GM12864 (cell line): ENCODE measurements at regions not wholly inside any gene's neighbourhood (a gene's known extent, or its start where the extent isn't known, plus 50 kb on each side); places are given as distances from the start of the nearest gene placed in this dataset.

ENCODE experiments used
- DNase-seq: peaks from one replicate; pipeline ENCODE4 v3.0.0-alpha.2; 2011; ENCODE audit warnings: low read depth
- H3K4me3 ChIP-seq: 2 replicates; pipeline ENCODE4 v1.5.1; 2011; ENCODE audit warnings: mild to moderate bottlenecking, low read depth, low read length, control low read depth
- TF ChIP-seq, protein P1 (sequence below): IDR thresholded peaks from 2 replicates; pipeline ENCODE4 v1.5.1; 2011; ENCODE audit warnings: low read depth, mild to moderate bottlenecking, moderate library complexity, low read length, control low read depth, inconsistent platforms; ENCODE audit errors: missing control alignments

DNA sequence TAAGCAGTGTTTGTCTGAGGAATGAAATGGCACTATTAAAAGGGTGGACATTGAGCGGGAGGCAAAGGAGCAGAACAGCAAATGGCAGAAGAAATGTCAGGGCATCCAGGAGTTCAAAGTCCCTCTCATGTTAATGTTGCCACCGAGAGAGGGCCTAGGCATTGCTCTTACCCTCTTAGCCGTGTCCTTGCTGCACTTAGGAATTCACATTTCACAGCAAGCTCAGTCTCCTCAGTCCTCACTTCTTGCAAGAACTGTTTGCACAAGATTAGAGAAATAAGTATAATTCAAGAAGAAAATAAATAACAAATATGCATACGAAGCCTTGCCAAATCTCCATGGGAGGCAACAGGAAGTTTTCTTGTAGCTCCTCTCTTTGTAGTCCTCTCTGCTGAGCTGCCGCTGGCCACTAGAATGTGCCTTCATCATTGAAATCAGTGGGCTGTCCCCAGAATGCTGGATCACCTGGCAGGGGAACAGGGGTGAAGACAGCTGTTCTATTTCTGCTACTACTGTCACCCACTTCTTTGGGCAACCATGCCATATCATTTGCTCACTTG lies 205.8 kb downstream of the ZNF326 start:
- H3K4me3 ChIP-seq = no peak overlapping the region
- TF ChIP-seq, protein P1, sequence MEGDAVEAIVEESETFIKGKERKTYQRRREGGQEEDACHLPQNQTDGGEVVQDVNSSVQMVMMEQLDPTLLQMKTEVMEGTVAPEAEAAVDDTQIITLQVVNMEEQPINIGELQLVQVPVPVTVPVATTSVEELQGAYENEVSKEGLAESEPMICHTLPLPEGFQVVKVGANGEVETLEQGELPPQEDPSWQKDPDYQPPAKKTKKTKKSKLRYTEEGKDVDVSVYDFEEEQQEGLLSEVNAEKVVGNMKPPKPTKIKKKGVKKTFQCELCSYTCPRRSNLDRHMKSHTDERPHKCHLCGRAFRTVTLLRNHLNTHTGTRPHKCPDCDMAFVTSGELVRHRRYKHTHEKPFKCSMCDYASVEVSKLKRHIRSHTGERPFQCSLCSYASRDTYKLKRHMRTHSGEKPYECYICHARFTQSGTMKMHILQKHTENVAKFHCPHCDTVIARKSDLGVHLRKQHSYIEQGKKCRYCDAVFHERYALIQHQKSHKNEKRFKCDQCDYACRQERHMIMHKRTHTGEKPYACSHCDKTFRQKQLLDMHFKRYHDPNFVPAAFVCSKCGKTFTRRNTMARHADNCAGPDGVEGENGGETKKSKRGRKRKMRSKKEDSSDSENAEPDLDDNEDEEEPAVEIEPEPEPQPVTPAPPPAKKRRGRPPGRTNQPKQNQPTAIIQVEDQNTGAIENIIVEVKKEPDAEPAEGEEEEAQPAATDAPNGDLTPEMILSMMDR = no peak
- no peak for DNase-seq

DNA sequence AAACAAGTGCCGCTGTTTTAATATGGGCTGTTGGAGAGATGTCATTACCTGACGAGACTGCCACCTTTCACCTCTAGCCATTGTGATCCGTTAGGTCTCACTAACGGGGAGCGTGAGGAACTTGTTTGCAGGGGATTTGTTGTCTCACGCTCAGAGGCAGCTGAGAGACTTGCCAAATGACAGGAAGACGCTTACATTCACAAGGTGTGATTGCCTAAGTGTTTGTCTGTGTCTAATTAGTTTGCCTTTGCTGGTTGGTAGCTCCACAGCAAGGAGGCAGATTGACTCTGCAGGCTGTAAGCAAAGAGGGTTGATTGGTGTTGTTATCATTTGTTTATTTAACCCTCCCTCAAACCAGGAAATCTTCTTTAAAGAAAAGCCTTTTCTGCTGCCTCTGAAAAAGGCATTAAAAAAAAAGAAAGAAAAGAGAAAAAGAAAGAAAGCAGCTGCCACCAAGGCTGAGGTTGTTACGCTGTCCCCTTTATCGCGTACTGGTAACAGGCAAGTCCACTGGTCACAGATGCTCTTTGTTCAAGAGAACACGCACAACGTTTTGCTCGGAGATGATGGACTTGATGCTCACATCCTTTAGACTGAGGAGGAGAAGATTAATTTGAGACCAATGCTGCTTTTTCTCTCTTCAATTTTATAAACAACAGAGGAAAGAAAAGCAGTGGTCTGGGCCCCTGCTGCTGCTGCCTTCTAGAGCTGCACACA lies 203.9 kb downstream of the ZNF326 start:
- TF ChIP-seq, protein P1 = no peak
- H3K4me3 ChIP-seq = no peak overlapping the region
- DNase-seq = no peak

DNA sequence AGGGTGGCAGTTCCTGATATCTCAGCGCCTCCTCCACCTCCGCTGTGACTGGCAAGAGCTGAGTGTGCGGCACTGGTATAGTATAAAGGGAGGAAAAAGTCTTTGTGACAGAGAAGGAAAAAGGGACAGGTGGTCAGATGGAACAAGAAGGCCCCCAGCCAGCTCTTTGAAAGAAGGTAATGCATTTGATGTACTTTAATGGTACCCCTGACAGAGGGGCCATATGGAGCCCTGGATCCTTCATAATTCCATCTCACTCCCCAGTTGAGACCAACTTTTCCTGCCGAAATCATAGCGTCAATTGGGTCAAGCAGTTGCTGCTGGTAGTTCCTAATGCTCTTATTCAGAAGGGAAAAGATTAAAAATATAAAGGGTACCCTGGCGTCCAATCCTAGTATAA lies 198.2 kb downstream of the ZNF326 start:
- DNase-seq = no peak
- TF ChIP-seq, protein P1 = no peak
- H3K4me3 ChIP-seq = no peak overlapping the region

DNA sequence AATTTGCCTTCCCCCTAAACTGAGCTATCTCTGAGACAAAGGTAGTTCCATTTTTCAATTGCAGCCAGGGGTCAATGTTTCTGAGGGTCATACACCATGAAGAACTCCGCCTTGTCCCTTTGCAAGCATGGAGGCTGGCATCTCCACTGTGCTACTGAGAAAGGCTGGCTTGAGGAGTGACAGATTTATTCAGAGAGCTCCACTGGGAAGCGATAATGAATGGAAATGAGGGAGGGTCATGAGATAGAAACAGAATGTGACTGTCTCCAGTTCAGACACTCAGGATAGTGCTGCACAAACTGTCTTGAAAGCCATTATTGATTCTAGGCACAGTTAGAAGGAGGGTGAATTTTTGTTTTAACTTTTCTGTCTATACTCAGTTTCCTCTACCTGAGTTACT lies 197.5 kb downstream of the ZNF326 start:
- TF ChIP-seq, protein P1 = no peak

DNA sequence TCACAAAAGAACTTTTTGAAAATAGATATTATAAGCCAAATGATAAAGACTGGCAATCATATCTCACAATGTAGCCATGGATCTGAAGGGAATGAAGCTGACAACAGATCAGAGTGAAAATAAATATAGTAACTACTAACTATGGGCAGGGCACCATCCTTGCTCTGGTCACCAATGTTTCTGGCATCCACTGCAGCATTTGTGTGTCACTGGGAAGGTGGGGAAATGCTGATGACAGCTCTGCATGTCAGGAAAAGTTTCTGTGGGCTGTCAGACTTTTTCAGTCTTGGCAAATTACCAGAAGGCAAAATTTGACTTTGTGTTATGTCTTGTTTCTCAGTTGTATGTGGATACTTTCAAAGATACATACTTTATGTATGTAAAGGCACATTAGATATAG lies 195.6 kb downstream of the ZNF326 start:
- DNase-seq = no peak
- no peak overlapping the region for H3K4me3 ChIP-seq
- TF ChIP-seq, protein P1 = no peak

More for the DNA sequence above, 197.5 kb downstream of the ZNF326 start:
- no peak for DNase-seq
- H3K4me3 ChIP-seq = no peak overlapping the region

DNA sequence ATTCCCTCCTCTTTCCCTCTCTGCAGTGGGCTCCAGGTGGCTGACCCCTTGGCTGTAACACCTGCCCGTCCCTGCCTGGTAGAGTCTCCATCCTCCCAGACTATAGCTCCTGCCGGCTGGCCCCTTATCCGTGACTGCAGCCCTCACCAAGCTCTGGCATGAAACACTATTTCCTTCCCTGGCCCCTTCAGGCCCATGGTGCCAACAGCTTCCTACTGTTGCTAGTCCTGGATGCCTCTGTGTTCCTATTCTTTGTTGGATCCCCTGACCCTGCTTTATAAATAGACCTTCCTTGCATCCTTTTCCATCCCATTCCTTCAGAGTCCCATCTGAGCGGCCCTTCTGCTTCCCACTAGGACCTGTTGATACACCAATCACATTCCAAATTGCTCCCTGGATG lies 195.0 kb downstream of the ZNF326 start:
- no peak for DNase-seq
- H3K4me3 ChIP-seq = no peak overlapping the region
- TF ChIP-seq, protein P1 = no peak

DNA sequence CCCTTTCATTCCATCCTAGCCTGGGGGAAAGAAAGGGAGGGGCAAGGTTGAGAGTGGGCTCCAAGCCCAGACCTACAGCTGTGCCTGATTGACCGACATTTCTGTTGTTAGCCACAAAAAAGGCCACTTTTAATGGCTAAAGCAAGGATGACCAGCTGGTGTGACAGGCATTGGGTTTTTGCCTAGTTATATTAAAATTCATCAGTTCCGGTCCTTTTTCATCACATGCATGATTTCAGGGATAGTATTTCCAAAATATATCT lies 192.3 kb downstream of the ZNF326 start:
- H3K4me3 ChIP-seq = no peak overlapping the region
- TF ChIP-seq, protein P1 = no peak
- DNase-seq = no peak
